ENCODE measurements at regions not wholly inside any gene's neighbourhood (a gene's known extent, or its start where the extent isn't known, plus 50 kb on each side); places are given as distances from the start of the nearest gene placed in this dataset.

DNA sequence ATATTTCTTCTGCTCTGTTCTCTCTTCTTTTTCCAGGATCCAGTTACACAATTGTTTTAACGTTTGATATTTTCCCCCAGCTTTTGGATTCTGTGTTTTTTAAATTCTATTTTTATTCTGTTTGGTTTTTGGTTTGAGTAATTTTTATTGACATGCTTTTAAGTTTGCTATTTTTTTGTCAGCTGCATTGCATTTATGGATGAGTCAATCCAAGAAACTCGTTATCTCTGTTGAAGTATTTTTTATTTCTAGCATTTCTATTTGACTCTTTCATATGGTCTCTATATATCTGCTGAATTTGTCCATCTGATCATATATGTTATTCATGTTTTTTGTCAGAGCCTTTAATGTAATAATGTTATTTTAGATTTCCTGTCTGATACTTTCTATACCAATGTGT, 65.6 kb downstream of the DDIT4L start:
- TF ChIP-seq EZH2 (IDR thresholded peaks at IDR 0.05; ENCODE audit: low read depth) = no peak
- no peak for TF ChIP-seq CTCF (conservative IDR thresholded peaks at IDR 0.05)
